H9 (cell line): ENCODE measurements at regions not wholly inside any gene's neighbourhood (a gene's known extent, or its start where the extent isn't known, plus 50 kb on each side); places are given as distances from the start of the nearest gene placed in this dataset.

Experiments used
- DNase-seq: peaks from one replicate; pipeline ENCODE4 v3.0.0-alpha.2; 2017
- H2AFZ ChIP-seq: one replicate; pipeline ENCODE4 v1.6.1; 2013; ENCODE audit warnings: mild to moderate bottlenecking, low read length, control low read depth, moderate library complexity
- H2AK5ac ChIP-seq: 2 replicates; pipeline ENCODE4 v1.6.1; 2013; ENCODE audit warnings: low read length, control low read depth, mixed read lengths; ENCODE audit not compliant: insufficient read length
- H2BK120ac ChIP-seq: one replicate; pipeline ENCODE4 v1.6.1; 2013; ENCODE audit warnings: low read depth, mild to moderate bottlenecking, low read length, control low read depth, inconsistent platforms; ENCODE audit not compliant: poor library complexity, severe bottlenecking
- H2BK12ac ChIP-seq: 2 replicates; pipeline ENCODE4 v1.6.1; 2013; ENCODE audit warnings: low read length, control low read depth, mixed read lengths, low read depth; ENCODE audit not compliant: insufficient read length
- H2BK15ac ChIP-seq: 2 replicates; pipeline ENCODE4 v1.6.1; 2013; ENCODE audit warnings: low read depth, low read length, control low read depth
- H2BK20ac ChIP-seq: one replicate; pipeline ENCODE4 v1.6.1; 2013; ENCODE audit warnings: low read depth, mild to moderate bottlenecking, low read length, control low read depth, inconsistent platforms; ENCODE audit not compliant: poor library complexity, severe bottlenecking
- H2BK5ac ChIP-seq: 2 replicates; pipeline ENCODE4 v1.6.1; 2013; ENCODE audit warnings: low read length, control low read depth, mixed read lengths; ENCODE audit not compliant: insufficient read length
- H3K14ac ChIP-seq: 2 replicates; pipeline ENCODE4 v1.6.1; 2013; ENCODE audit warnings: low read length, control low read depth; ENCODE audit not compliant: insufficient read depth
- H3K18ac ChIP-seq: 2 replicates; pipeline ENCODE4 v1.6.1; 2013; ENCODE audit warnings: low read depth, mild to moderate bottlenecking, mixed read lengths, low read length, control low read depth; ENCODE audit not compliant: insufficient read length
- H3K23ac ChIP-seq: 2 replicates; pipeline ENCODE4 v1.6.1; 2013; ENCODE audit warnings: low read length, control low read depth, mixed read lengths, low read depth; ENCODE audit not compliant: insufficient read length
- H3K23me2 ChIP-seq: 2 replicates; pipeline ENCODE4 v1.6.1; 2013; ENCODE audit warnings: low read depth, mild to moderate bottlenecking, mixed read lengths, low read length, control low read depth; ENCODE audit not compliant: insufficient read length, poor library complexity, severe bottlenecking
- H3K27ac ChIP-seq: 2 replicates; pipeline ENCODE4 v1.5.1; 2013; ENCODE audit warnings: low read length, control low read depth, mixed read lengths, low read depth; ENCODE audit not compliant: insufficient read length
- H3K27me3 ChIP-seq: 2 replicates; pipeline ENCODE4 v1.6.1; 2013; ENCODE audit warnings: low read length, control low read depth, inconsistent platforms; ENCODE audit not compliant: insufficient read depth
- H3K4ac ChIP-seq: 2 replicates; pipeline ENCODE4 v1.6.1; 2013; ENCODE audit warnings: low read depth, mild to moderate bottlenecking, control low read depth, inconsistent platforms, low read length, moderate library complexity
- H3K4me1 ChIP-seq: 2 replicates; pipeline ENCODE4 v1.6.1; 2013; ENCODE audit warnings: low read length, control low read depth, inconsistent platforms; ENCODE audit not compliant: insufficient read depth
- H3K4me2 ChIP-seq: 2 replicates; pipeline ENCODE4 v1.6.1; 2013; ENCODE audit warnings: low read length, control low read depth, mixed read lengths; ENCODE audit not compliant: insufficient read length, insufficient read depth
- H3K56ac ChIP-seq: 2 replicates; pipeline ENCODE4 v1.6.1; 2013; ENCODE audit warnings: low read depth, mild to moderate bottlenecking, mixed read lengths, low read length, control low read depth; ENCODE audit not compliant: insufficient read length
- H3K79me1 ChIP-seq: 2 replicates; pipeline ENCODE4 v1.6.1; 2013; ENCODE audit warnings: low read depth, mild to moderate bottlenecking, moderate library complexity, low read length, control low read depth, inconsistent platforms; ENCODE audit not compliant: insufficient read depth, poor library complexity, severe bottlenecking
- H3K79me2 ChIP-seq: 2 replicates; pipeline ENCODE4 v1.6.1; 2013; ENCODE audit warnings: low read length, control low read depth, inconsistent platforms; ENCODE audit not compliant: insufficient read depth
- H3K9ac ChIP-seq: 2 replicates; pipeline ENCODE4 v1.6.1; 2013; ENCODE audit warnings: low read length, control low read depth, mixed read lengths; ENCODE audit not compliant: insufficient read length; ENCODE audit errors: extremely low read depth
- H3K9me3 ChIP-seq: one replicate; pipeline ENCODE4 v1.6.1; 2013; ENCODE audit warnings: low read depth, low read length, inconsistent platforms; ENCODE audit not compliant: control insufficient read depth
- H3T11ph ChIP-seq: one replicate; pipeline ENCODE4 v1.6.1; 2013; ENCODE audit warnings: mild to moderate bottlenecking, low read length, control low read depth, inconsistent platforms
- H4K20me1 ChIP-seq: one replicate; pipeline ENCODE4 v1.6.1; 2013; ENCODE audit not compliant: control insufficient read depth, insufficient read length, insufficient read depth
- H4K5ac ChIP-seq: 2 replicates; pipeline ENCODE4 v1.6.1; 2013; ENCODE audit warnings: low read depth, mild to moderate bottlenecking, mixed read lengths, low read length, control low read depth; ENCODE audit not compliant: insufficient read length
- H4K8ac ChIP-seq: replicated peaks from 2 replicates; pipeline ENCODE4 v1.6.1; 2013; ENCODE audit warnings: low read length, control low read depth, mixed read lengths, low read depth; ENCODE audit not compliant: insufficient read length
- H4K91ac ChIP-seq: 2 replicates; pipeline ENCODE4 v1.6.1; 2013; ENCODE audit warnings: low read depth, mild to moderate bottlenecking, moderate library complexity, mixed read lengths, low read length, control low read depth; ENCODE audit not compliant: insufficient read length
- H3K27ac Mint-ChIP-seq, 3 experiments: 2 replicates in 2 of 3; 3 replicates in 1 of 3; pipeline ENCODE4 v1.8.0; 2020 to 2021; ENCODE audit warnings: mixed read lengths in 3 of 3, mild to moderate bottlenecking in 1 of 3, moderate library complexity in 1 of 3
- H3K27me3 Mint-ChIP-seq: 2 replicates; pipeline ENCODE4 v1.8.0; 2021; ENCODE audit warnings: low read depth, mild to moderate bottlenecking, moderate library complexity, mixed read lengths
- H3K36me3 Mint-ChIP-seq, 3 experiments: 2 replicates in 2 of 3; 3 replicates in 1 of 3; pipeline ENCODE4 v1.8.0; 2020 to 2021; ENCODE audit warnings: low read depth in 3 of 3, mixed read lengths in 3 of 3; ENCODE audit not compliant: insufficient read depth in 1 of 3
- H3K4me1 Mint-ChIP-seq, 2 experiments: 2 replicates each; pipeline ENCODE4 v1.8.0; 2020; ENCODE audit warnings: mixed read lengths in 2 of 2
- H3K4me3 Mint-ChIP-seq, 2 experiments: 2 replicates in 1 of 2; 3 replicates in 1 of 2; pipeline ENCODE4 v1.8.0; 2020 to 2021; ENCODE audit warnings: mild to moderate bottlenecking in 2 of 2, mixed read lengths in 2 of 2, moderate library complexity in 1 of 2
- H3K9me3 Mint-ChIP-seq, 2 experiments: 2 replicates in 1 of 2; 3 replicates in 1 of 2; pipeline ENCODE4 v1.8.0; 2020; ENCODE audit warnings: mild to moderate bottlenecking in 2 of 2, mixed read lengths in 2 of 2, moderate library complexity in 1 of 2
- WGBS: extraction: QIAGEN DNeasy Blood & Tissue Kit; methylation state at CpG from one replicate; pipeline ENCODE4 v1.1.7; 2013; ENCODE audit warnings: missing lambda C conversion rate, low lambda C conversion rate, mixed read lengths; ENCODE audit not compliant: insufficient read length; ENCODE audit errors: extremely low coverage; 5-methylcytosine and 5-hydroxymethylcytosine counted together
- TF ChIP-seq, protein P1 (sequence below): fragments of 200-600 bp; sonication (generic); conservative IDR thresholded peaks from 3 replicates; pipeline ENCODE4 v1.8.0; 2021; ENCODE audit warnings: antibody characterized with exemption, mild to moderate bottlenecking

GRCh38 chr15:26224266-26224665 is 361.1 kb upstream of the ATP10A start:
- Histone ChIP-seq H2BK12ac (no peak overlapping the region), H3K9ac (no peak overlapping the region), H3K14ac (no peak overlapping the region), H2AK5ac (no peak overlapping the region), H3K79me2 (no peaks in the 10 kb centered on the region), H3K23ac (no peak overlapping the region), H3K23me2 (no peaks in the 10 kb centered on the region), H3K56ac (no peak overlapping the region), H3K27me3 (no peaks in the 10 kb centered on the region), H3K4me1 (peaks cover 3% of the 10 kb centered on the region; the same call in 1 of the 2 replicates), H4K91ac (no peak overlapping the region), H3K4me2 (no peak overlapping the region), H3K18ac (no peak overlapping the region), H3T11ph (no peak overlapping the region), H2BK20ac (no peak overlapping the region), H2BK5ac (no peak overlapping the region), H4K20me1 (no peaks in the 10 kb centered on the region), H3K79me1 (no peaks in the 10 kb centered on the region), H3K27ac (no peak overlapping the region), H2BK15ac (no peak overlapping the region), H4K5ac (no peak overlapping the region), H3K4ac (no peak overlapping the region), H3K9me3 (no peaks in the 10 kb centered on the region), H2AFZ (no peak overlapping the region), H4K8ac (no peak overlapping the region), H2BK120ac (no peak overlapping the region)
- no CpG with 5 or more reads among the region's 2 CpGs for WGBS
- Mint-ChIP-seq H3K36me3 (no peaks in the 10 kb centered on the region; a peak in 1 of 7 replicates), H3K9me3 (peaks cover 0 to 2% of the 10 kb centered on the region in 2 experiments; a peak in 1 of 5 replicates), H3K27me3 (no peaks in the 10 kb centered on the region; the same call in 1 of the 2 replicates), H3K4me3 (no peak overlapping the region), H3K4me1 (peaks cover 14 to 21% of the 10 kb centered on the region in 2 experiments), H3K27ac (peak overlapping the region in 1 of 3 experiments; percentile 40; a peak in 1 of 7 replicates)
- TF ChIP-seq, protein P1, sequence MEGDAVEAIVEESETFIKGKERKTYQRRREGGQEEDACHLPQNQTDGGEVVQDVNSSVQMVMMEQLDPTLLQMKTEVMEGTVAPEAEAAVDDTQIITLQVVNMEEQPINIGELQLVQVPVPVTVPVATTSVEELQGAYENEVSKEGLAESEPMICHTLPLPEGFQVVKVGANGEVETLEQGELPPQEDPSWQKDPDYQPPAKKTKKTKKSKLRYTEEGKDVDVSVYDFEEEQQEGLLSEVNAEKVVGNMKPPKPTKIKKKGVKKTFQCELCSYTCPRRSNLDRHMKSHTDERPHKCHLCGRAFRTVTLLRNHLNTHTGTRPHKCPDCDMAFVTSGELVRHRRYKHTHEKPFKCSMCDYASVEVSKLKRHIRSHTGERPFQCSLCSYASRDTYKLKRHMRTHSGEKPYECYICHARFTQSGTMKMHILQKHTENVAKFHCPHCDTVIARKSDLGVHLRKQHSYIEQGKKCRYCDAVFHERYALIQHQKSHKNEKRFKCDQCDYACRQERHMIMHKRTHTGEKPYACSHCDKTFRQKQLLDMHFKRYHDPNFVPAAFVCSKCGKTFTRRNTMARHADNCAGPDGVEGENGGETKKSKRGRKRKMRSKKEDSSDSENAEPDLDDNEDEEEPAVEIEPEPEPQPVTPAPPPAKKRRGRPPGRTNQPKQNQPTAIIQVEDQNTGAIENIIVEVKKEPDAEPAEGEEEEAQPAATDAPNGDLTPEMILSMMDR = no peak
- no peak for DNase-seq
